Stimulated activated CD4-positive, alpha-beta T cell treated with anti-CD3 and anti-CD28 coated beads, Interleukin-1b, Interleukin-23, amount 100 ng/mL, for 1 hour (primary cell): ENCODE measurements at regions not wholly inside any gene's neighbourhood (a gene's known extent, or its start where the extent isn't known, plus 50 kb on each side); places are given as distances from the start of the nearest gene placed in this dataset.

Experiments used
- DNase-seq, 2 donors: peaks; one replicate each; pipeline ENCODE4 v3.0.0-alpha.2; 2020; ENCODE audit warnings: low read depth in 2 of 2

GRCh38 chr9:80078826-80079225, 507.1 kb downstream of the TLE4 start:
- DNase-seq, result no peak

- no peak for DNase-seq
These were observed 505.3 kb downstream of the TLE4 start for GRCh38 chr9:80077059-80077458.

DNA sequence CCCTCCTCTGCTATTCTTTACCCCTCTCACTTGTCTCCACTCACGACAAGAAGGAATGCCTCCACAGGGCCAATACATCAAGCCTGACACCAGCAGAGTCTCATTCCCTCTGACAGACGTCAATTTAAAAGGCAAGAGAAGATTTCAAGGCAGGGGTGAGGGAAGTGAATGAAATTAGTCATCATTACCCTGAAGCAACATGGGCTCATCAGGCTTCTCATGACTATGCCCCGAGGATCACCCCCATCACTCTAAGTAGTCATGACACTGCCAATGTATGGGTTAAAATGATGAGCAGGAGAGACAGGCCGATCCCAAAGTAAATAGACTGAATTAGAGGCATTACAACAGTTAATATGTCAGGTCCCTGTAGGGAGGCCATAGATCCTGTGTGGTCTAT, 504.4 kb downstream of the TLE4 start:
- DNase-seq, result no peak

GRCh38 chr9:80074439-80074838, 502.7 kb downstream of the TLE4 start:
- DNase-seq, result no peak

DNA sequence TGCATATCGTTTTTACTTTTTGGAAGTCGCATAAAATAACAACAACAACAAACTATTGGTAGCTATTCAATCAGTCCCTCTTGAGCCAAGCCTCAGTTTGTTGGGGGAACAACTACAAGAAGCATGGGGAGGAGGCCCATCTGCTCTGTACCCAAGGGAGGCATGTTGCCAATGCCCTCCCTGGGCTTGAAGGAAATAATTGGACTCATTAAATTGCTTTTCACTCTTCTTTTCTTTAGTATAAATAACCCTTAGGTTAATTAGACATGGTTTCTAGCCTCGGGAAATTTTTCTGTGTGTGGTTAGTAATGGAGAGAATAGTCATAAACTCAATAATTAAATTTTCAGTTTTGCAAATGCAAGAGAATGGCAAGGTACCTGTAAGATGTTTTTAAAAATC, 500.7 kb downstream of the TLE4 start:
- no peak for DNase-seq

DNA sequence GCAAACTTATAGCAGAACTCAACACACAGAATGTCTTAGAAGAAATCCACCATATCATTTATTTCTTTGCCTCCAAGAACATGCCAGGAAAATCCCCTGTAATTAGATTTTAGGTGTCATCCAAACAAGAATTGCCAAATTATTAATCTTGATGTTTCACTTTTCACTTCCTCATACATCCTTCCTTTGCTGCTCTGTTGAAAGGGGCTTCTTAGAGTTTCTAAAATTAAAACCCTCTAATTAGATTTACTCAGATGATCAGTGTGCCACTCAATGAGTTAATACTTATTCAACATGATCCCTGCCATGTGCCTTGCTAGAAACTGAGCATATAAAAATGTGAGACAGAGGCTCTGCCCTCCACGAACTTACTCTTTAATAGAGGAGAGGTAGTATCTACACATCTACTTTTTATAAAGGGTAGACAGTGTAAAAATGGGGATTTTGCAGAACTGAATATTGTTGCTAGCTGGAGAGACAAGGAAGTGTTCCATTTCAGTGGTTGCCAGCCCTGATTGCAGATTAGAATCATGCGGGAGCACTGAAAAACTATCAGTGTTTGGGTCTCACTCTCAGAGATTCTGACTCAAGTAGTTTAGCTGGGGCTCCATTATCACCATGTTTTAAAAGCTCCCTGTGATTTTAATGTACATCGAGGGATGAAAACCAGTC, 498.4 kb downstream of the TLE4 start:
- DNase-seq, result no peak

DNA sequence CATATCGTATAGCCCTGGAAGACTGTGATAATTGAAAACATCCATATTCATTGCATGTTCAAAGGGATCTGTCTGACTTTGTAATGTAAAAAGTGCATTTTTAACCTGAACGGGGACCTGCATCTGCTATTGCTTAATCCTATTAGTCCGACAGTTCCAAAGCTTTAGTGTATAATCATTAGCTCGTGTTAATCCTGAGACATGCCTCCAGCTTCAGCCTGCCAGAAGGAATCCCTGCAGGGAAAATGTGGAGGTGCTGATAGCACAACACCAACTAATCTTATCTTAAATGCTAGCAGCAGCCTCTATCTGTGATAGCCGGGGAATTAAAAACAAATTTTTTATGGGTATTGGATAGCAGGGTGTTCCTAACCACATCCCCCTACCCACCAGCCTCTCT, 495.2 kb downstream of the TLE4 start:
- no peak for DNase-seq

DNA sequence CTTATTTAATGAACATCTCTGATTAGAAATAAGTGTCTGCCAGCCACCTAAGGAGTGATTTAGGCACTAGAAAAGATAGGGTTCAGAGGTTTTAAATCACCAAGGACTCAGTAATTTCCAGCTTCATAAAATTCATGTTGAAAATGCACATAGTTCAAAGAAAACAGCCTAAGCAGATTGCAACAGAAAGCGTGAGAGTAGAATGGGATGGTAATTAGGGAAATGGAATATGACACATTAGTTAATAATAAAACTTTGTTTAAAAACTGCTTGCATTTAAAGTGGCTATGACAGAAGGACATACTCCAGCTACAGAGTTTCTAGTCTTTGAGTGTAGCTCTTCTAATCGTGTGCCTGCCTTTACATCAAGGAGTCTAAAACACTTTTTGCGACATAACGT, 490.8 kb downstream of the TLE4 start:
- no peak for DNase-seq

DNA sequence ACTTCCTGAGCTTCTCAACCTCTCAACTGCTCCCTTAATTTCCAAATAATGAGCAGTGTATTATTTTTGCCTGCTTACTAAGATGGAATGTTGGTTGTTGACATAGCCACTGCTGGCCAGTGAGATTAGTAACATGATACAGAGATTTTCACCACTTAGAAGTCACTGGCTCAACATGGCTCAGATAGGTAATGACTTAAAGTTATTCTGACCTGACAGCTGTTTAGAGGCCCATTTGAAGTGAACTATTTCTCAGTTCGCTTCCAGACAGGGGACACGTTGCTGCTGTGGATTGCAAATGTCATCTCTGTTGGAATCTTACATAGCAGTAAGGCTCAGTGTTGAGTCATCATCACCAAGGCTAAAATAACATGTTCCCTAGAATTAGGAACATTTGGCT, 490.2 kb downstream of the TLE4 start:
- no peak for DNase-seq

DNA sequence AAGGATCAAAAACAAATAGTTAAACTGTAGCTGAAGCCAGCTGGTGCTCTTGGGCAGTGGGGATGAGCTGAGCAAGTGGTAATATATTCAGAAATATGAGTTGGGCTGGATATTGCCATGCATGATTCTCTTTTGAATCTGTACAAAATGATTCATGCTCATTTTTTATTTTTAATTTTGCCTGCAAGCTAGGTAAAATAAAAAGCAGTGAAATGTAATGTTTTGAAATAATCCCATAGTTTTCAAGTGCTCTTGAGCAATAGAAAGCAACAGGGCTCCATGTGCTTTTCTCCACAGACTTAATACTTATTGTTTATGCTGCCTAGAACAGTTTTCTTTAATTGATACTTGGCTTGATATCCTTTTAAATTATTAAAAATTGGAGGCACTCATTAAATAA, 489.3 kb downstream of the TLE4 start:
- no peak for DNase-seq

GRCh38 chr9:80059979-80060378, 488.2 kb downstream of the TLE4 start:
- DNase-seq, result no peak

GRCh38 chr9:80059191-80059590, 487.4 kb downstream of the TLE4 start:
- DNase-seq, result no peak

DNA sequence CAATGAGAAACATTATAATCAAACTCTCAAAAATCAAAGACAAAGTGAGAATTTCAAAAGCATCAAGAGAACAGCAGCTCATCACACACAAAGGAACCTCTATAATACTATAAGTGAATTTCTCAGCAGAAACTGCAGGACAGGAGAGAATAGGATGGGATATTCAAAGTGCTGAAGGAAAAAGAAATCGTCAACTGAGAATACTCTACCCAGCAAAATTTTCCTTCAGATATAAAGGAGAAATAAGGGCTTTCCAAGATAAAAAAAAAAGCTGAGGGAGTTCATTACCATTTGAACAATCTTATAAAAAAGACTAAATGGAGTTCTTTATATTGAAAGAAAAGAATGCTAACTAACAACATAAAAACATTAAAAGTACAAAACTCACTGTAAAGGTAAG, 481.1 kb downstream of the TLE4 start:
- no peak for DNase-seq

DNA sequence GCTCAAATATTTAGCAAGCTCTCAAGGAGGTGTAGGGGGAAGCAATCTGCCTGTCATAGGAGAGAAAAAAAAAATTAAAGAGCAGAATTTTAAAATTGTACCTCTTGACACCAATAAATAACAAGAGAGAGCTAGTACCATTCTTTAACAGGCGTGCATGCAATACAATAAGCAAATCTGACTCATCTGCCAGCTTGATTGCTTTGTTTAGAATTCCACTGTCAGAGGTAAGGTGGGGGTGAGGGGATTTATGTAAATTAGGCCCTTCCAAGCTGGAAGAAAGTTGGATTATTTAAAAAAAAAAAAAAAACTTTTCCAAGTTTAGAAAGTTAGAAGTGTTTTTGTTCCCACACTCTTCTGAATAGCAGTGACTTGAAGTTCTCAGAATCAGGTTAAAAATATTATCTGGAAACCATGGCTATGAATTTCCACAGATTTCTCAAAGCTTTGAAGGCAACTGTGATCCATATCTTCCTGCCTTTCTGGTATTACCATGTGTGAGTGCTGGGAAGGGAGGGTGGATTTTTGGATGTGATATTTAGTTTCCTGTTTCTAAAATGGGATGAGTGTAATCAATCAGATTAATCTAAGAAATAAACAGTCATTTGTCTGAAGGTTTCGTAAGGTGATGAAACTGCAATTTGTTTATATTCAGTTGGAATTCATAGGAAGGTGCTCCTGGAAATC, 477.5 kb downstream of the TLE4 start:
- DNase-seq, result no peak

- DNase-seq, result no peak
These were observed 474.7 kb downstream of the TLE4 start for GRCh38 chr9:80046481-80046880.

GRCh38 chr9:80041821-80042220, 470.1 kb downstream of the TLE4 start:
- no peak for DNase-seq

DNA sequence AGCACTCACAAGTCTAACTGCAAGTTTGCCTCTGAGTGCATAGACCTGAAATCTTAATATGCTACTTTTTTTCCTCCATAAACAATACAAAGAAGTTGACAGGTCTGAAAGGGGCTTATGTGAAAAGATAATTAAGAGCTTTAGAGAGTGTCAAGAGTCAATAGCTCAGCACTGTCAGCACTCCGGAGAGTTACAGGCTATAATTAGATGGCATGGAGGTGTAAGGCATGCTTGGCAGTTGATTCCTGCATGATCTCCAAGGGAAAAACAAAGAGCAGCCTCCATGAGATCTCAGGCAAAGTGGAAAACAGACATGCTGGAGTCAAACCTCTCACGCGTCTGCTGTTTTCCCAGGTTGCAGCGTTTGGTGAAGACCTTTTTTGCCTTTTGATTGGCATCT, 468.7 kb downstream of the TLE4 start:
- no peak for DNase-seq

DNA sequence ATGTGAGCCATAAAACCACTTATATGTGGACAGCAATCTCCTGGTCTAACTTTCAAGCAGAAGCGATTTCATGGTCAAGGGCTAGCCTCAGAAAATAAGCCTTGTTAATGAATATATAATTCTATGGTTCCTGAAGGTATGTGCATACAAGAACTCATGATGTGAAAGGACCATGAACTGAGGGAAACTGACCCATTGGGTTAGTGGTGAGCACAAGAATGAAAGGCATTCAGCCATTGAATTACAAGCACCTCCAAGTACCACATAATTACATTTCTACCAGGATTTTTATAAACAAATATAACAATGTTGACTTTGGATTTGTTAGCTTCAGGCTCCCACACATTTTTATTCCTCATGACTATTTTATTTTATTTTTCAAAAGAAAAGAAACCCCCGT, 459.0 kb downstream of the TLE4 start:
- no peak for DNase-seq

DNA sequence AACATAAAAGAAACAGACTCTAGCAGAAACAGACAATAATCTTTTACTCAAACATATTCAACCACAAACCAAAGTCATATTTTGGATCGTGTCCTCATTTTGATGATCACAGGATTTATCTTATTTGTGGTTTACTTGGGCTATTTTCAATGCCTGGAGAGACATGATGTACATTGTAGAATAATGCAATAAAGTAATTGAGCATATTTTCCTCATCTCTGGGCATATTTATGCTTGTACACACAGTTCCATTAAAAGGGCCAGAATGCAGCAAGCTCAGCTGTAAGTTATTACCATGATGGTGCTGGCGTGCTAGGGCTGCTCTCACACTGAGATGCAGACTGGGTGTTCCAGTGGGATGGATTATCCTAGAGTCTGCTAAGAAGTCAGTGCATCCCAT, 456.7 kb downstream of the TLE4 start:
- DNase-seq, result no peak

DNA sequence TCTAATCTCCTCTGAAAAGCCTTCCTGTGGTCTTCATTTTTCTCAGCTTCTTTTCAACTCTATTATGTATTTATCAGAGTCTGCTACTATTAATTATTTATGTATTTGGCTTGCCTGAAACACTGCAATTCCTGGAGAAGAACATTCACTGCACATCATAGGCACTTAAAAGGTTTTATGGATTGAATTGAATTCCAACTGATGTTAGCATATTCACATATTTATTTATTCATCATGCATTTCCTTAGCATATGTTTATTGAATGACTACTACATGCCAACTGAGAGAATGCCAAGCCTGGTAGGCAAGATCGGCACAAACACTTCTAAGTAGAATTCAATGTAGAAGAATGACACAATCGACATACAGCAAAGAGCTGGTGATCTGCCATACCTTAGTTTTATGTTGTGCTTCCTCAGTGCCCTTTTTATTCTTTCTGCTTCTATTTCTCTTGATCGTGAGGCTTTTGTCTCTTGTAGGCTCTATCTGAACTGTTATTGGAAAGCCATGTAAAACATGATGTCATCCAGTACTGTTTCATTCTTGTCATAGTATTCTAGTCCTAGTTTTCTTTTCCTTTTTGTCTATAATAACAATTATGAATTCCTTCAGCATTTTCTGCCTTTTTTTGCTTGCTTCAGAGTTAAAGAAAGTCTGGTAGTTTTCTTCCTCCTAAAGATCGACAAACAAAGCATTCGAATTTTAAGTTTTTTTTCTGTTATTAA, 454.2 kb downstream of the TLE4 start:
- DNase-seq, result no peak

DNA sequence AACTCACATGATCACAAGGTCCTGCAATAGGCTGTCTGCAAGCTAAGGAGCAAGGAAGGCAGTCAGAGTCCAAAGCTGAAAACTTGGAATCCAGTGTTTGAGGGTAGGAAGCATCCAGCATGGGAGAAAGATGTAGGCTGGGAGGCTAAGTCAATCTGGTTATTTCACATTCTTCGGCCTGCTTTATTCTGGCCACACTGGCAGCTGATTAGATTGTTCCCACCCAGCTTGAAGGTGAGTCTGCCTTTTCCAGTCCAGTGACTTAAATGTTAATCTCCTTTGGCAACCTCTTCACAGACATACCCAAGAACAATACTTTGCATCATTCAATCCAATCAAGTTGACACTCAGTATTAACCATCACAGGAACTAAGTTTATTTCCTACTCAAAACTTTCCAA, 453.4 kb downstream of the TLE4 start:
- DNase-seq, result no peak

DNA sequence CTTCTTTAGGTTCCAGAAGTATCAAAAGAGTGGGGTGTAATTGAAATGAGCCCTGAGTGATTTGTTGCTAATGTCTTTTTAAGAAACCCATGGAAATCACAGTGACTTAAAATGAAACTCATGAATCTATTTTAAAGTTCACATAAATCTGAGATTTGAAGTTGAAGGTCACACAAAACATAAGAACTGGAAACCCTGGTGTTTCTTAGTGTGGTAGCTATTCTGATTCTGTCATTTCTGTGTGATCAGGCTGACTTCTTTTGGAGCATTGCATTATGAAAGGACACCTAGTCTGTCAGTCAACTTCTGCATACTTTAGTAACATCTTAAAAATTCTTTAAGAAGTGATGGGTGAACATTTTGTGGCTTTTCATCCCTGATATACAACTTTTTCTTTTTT, 448.8 kb downstream of the TLE4 start:
- DNase-seq, result no peak

DNA sequence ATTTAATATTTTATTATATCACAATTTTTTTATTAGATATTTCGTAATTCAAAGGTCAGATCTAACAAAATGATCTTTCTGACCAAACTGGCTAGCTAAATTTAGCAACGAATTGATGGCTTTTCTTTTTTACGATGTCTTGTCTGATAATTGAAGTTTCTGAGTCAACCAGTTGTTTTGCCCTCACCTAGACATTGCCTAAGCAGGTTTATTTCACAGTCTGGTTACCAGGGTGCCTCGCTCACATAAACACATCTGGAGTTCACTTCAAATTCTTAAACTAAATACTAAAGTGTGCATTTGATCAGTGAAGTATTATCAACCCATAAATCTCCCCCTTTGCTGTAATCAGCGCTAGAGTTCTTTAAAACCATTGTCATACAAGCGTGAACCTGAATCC, 448.3 kb downstream of the TLE4 start:
- DNase-seq, result no peak
